NCI-H128 (cell line): ENCODE measurements at regions not wholly inside any gene's neighbourhood (a gene's known extent, or its start where the extent isn't known, plus 50 kb on each side); places are given as distances from the start of the nearest gene placed in this dataset.
"Not testable (repeated sequence)": the region's sequence is repeated elsewhere in the genome, so short reads cannot be mapped to it uniquely, and the experiment has no call there.

Source experiments
- DNase-seq: peaks from one replicate; lab custom pipeline; 2025; ENCODE audit not compliant: unreplicated experiment; lab: John Stamatoyannopoulos, UW

DNA sequence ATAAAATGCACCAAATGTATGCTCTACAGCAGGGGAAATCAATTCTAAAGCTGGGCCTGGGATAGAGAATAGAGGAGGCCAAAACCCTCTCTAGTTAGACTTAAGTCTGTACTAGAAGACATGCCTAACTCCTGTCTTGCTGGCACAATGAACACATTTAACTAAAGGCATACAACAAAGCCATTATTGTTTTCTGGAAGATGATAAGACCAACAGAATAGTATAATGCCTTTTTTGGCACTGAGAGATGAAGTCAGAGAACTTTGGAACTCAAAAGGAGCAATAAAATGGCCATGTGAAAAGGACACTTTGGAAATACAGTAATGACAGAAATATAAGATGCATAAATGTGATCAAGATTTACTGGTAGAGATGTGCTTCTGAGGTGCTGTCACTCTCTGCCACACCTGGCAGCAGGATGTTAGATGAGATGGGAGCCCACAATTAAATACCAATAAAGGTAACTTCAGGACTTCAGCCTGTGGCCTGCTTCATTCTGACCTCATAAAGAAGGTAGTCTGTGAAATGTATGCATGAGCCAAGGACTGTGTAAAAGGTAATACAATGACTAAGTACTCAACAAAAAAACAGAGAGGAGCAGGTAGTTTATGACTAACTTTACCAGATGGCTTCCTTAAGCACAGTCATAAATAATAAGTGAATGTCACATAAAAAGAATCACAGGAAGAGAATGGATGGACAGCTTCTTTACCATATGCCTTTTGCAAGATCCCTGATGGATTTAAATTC is 333.4 kb downstream of the BCKDHB start:
- DNase-seq = no peak

DNA sequence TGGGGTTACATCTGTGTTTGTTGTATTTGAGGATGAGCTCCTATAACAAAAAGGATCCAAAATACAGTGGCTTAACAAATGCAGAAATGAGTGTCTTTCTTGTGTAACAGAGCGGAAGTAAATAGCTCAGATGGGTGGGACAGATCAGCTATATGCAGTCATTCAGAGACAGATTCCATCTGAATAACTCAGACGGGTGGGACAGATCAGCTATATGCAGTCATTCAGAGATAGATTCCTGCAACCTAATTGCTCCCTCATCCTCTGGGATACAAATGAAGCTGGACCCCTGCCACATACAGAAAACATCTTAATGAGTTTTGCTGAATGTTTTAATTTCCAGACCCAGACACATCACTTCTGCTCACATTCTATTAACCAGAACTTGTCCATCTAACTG is 332.3 kb downstream of the BCKDHB start:
- no peak for DNase-seq

DNA sequence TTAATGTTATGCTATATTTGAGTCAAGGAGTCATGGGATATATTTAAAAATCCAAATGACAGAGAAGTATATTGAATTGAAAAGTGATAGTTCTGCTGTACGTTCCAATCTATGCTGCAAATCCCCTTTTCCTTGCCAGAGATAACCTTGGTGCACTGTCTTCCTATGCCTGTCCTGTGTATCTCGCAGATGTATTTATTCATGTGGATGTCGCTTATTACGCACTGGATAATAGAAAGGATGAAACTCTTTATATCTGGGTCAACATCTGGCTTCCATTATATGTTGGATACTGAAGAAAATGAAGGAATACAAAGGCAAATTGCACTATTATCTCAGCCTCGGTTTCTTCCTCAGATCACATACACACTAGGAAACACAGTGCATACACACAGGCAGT is 331.3 kb downstream of the BCKDHB start:
- DNase-seq = no peak

- no peak for DNase-seq
These were observed 330.8 kb downstream of the BCKDHB start for GRCh38 chr6:80437221-80437620.

GRCh38 chr6:80436663-80437062 is 330.2 kb downstream of the BCKDHB start:
- no peak for DNase-seq

DNA sequence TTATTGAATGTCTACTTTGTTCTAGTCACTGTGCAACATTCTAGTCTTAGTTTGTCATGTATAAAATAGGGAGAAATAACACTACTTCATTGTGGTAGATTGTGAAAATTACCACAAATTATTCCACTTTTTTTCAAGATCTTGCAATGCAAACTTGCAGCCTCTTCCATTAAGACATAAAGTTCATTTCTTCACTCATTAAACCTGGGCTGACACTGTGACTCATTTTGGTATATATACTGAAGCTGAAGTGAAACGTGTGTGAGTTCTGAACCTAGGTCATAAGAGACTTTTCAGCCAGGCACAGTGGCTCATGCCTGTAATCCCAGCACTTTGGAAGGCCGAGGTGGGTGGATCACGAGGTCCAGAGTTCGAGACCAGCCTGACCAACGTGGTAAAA is 329.0 kb downstream of the BCKDHB start:
- no peak for DNase-seq

DNA sequence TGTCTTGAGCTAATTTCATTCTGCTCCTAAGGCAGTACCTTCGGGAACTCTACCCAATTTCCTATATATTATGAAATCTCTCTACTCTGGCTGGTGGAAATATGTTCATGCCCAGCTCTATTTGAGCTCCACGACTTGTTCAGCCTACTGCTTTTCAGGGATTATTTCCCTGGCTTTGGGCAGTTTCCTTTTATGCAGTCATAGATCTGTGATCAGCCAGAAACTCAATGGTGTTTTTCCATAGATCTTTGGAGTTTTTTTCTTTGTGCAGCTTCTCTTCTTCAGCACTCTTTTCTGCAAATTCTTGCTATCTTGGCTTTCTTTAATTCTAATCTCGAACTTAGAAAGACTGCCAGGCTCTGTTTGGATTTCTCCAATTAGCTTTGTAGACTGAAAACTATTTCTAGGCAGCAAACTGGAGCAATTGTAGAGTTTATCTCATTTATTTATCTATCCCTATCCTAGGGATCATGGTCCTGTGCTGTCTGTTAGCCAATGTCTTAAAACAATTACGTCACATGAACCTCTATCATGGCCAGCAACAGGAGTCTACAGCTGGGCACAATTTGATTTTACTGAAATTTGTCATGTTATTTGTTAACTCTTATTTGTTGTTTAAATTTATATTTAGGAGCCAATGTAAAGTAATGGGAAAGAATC is 328.4 kb downstream of the BCKDHB start:
- DNase-seq = no peak

- DNase-seq = no peak
These were observed 327.2 kb downstream of the BCKDHB start for GRCh38 chr6:80433673-80434025.

DNA sequence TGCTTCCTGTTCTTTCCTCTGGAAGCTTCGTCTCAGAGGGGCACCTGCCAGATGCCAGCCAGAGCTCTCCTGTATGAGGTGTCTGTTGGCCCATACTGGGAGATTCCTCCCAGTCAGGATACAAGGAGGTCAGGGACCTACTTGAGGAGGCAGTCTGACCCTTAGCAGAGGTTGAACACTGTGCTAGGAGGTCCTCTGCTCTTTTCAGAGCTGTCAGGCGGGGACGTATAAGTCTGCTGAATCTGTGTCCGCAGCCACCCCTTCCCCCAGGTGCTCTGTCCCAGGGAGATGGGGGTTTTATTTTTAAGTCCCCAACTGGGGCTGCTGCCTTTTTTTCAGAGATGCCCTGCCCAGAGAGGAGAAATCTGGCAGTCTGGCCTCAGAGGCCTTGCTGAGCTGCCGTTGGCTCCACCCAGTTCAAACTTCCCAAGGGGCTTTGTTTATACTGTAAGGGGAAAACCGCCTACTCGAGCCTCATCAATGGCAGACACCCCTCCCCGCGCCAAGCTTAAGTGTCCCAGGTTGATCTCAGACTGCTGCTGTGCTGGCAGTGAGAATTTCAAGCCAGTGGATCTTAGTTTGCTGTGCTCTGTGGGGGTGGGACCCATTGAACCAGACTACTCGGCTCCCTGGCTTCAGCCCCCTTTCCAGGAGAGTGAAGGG is 326.7 kb downstream of the BCKDHB start:
- no peak for DNase-seq

DNA sequence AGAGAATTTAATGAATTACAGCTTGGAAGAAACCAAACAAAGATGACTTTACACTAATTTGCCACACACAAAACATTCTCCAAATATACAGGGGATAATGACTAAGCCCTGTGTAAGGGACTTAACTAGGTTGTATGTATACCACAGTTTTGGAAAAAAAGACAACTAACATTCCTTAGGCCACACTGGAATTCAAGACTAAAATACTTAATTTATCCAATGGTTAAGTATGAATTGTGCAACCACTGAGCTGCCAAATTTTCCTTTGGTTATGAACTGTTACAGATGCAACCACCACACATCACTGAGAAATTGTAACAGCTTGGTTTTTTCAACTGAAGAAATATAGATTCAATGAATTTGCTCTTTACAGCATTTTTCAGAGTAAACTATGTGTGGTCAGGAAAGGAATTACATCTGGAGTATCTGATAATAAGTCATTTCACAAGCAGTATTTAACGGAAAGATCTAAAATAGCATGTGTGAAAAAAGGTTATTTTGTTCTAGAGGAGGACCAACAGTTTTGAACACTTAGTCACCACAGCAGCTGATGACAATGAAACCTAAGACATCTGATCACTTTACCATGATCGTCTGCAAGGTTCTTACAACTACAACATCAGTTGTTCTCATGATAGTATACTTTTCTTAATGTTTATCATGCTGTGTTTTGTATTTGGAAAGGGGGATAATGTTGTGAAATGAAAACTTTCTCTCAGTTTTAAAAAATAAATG is 318.8 kb downstream of the BCKDHB start:
- DNase-seq = no peak

DNA sequence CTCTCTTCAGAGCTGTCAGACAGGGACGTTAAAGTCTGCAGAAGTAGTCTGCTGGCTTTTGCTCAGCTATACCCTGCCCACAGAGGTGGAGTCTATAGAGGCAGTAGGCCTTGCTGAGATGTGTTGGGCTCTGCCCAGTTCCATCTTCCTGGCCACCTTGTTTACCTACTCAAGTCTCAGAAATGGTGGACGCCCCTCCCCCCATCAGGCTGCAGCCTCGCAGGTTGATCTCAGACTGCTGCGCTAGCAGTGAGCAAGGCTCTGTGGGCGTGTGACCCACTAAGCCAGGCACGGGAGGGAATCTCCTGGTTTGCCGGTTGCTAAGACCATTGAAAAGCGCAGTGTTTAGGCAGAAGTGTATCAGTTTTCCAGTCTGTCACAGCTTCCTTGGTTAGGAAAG is 305.0 kb downstream of the BCKDHB start:
- DNase-seq = no peak

DNA sequence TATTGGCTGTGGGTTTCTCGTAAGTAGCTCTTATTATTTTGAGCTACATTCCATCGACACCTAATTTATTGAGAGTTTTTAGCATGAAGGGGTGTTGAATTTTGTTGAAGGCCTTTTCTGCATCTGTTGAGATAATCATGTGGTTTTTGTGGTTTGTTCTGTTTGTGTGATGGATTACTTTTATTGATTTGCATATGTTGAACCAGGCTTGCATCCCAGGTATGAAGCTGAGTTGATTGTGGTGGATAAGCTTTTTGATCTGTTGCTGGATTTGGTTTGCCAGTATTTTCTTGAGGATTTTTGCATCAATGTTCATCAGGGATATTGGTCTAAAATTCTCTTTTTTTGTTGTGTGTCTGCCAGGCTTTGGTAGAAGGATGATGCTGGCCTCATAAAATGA is 301.5 kb downstream of the BCKDHB start:
- not testable (repeated sequence) for DNase-seq

DNA sequence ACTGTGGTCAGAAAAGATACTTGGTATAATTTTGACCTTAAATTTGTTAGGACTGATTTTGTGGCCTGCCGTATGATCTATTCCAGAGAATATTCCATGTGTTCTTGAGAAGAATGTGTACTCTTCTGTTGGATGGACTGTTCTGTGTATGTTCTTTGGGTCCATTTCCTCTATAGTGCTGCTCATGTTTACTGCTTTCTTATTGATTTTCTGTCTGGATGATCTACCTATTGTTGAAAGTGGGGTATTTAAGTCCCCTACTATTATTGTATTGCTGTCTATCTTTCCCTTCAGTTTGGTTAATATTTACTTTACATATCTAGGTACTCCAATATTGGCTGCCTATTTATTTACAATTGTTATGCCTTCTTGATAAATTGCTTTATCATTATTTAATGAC is 298.4 kb downstream of the BCKDHB start:
- DNase-seq = no peak

GRCh38 chr6:80403365-80403764 is 296.9 kb downstream of the BCKDHB start:
- DNase-seq = no peak

GRCh38 chr6:80402266-80402665 is 295.8 kb downstream of the BCKDHB start:
- no peak for DNase-seq
